ENCODE measurements at regions not wholly inside any gene's neighbourhood (a gene's known extent, or its start where the extent isn't known, plus 50 kb on each side); places are given as distances from the start of the nearest gene placed in this dataset.
A peak's percentile ranks its signal among the peaks of the same experiment; 100 is the strongest.

GRCh38 chr14:50045837-50046236 lies 70.5 kb downstream of the VCPKMT start:
- H3K36me3 ChIP-seq (ENCODE audit: control insufficient read depth in 2 of 4, insufficient read depth in 4 of 4, low read length in 3 of 4) = no peaks in the 10 kb centered on the region
- no peak overlapping the region for H3K4me3 ChIP-seq (ENCODE audit: extremely low read depth in 1 of 4, insufficient read depth in 2 of 4, low read depth in 3 of 4, low read length in 4 of 4)
- H3K79me2 ChIP-seq (ENCODE audit: control insufficient read depth in 1 of 2, insufficient read depth in 2 of 2, low read length in 2 of 2) = no peaks in the 10 kb centered on the region
- 96% methylated on average over 2 of the region's 2 CpGs; no CpG with 5 or more reads in 1 of the 2 experiments for WGBS, 2 experiments (ENCODE audit: extremely low coverage in 1 of 2, insufficient coverage in 1 of 2, insufficient read length in 1 of 2, insufficient replicate concordance in 2 of 2, low coverage in 1 of 2, low lambda C conversion rate in 2 of 2, missing lambda C conversion rate in 1 of 2)
- H3K4ac ChIP-seq (replicated peaks; ENCODE audit: insufficient read length, low read depth, low read length) = no peak overlapping the region
- no peak overlapping the region for H4K5ac ChIP-seq (ENCODE audit: insufficient read length, low read depth, low read length)
- FAIRE-seq (no peak), DNase-seq (ENCODE audit: low read depth in 1 of 2, low spot score in 2 of 2) (no peak)
- no peak overlapping the region for H2BK15ac ChIP-seq (ENCODE audit: low read length)
- H3K23ac ChIP-seq (ENCODE audit: insufficient read length) = no peak overlapping the region
- no peak overlapping the region for H3K56ac ChIP-seq (replicated peaks; ENCODE audit: insufficient read length, low read depth, low read length)
- no peaks in the 10 kb centered on the region for H3K27me3 ChIP-seq (replicated peaks in 1 of 4; ENCODE audit: control insufficient read depth in 3 of 4, extremely low read depth in 1 of 4, insufficient read depth in 3 of 4, low read length in 3 of 4)
- H3K9me3 ChIP-seq (ENCODE audit: insufficient read depth in 2 of 2, low read depth in 1 of 2, low read length in 1 of 2) = no peaks in the 10 kb centered on the region; a peak in 1 of 4 replicates
- POLR2A ChIA-PET (ENCODE audit: partially characterized antibody) = no interaction called here
- CTCF ChIA-PET (ENCODE audit: partially characterized antibody) = interaction anchor here (1.2 to 2.4 kb wide), 2 partner anchors 15 to 166 kb away, joined by 3 to 8 read pairs; no protein-coding TSS in a partner anchor
- H3K14ac ChIP-seq (ENCODE audit: insufficient read length) = no peak overlapping the region
- peak overlapping the region; percentile 13 for H4K91ac ChIP-seq (replicated peaks; ENCODE audit: insufficient read length, low read length)
- no peak overlapping the region for H4K8ac ChIP-seq (ENCODE audit: extremely low read depth, insufficient read depth, low read length)
- no peak overlapping the region for H3K4me2 ChIP-seq (ENCODE audit: insufficient read depth in 1 of 2, low read depth in 2 of 2, low read length in 2 of 2)
- H2BK12ac ChIP-seq (ENCODE audit: low read depth, low read length) = peak overlapping the region; percentile 3; the same call in 1 of the 2 replicates
- H3K4me1 ChIP-seq (replicated peaks in 1 of 4; ENCODE audit: control insufficient read depth in 3 of 4, insufficient read depth in 4 of 4, low read length in 3 of 4) = peaks cover 0 to 4% (median 1%) of the 10 kb centered on the region in 4 experiments; a peak in 2 of 7 replicates
- H2BK20ac ChIP-seq (ENCODE audit: low read length) = peak overlapping the region; percentile 1; the same call in 1 of the 2 replicates
- H3K9ac ChIP-seq (replicated peaks in 1 of 4; ENCODE audit: extremely low read depth in 1 of 4, low read depth in 3 of 4, low read length in 3 of 4) = no peak overlapping the region
- H3K27ac ChIP-seq (ENCODE audit: low read depth, low read length) = no peak overlapping the region
- peak overlapping the region; percentile 15; the same call in 1 of the 2 replicates for H3K18ac ChIP-seq (ENCODE audit: extremely low read depth, low read length)
- 0 out of 2 replicates have a peak overlapping the region, but pooled peaks have one; percentile 6 for H2AFZ ChIP-seq (ENCODE audit: low read length)
- H2BK120ac ChIP-seq (replicated peaks; ENCODE audit: low read depth, low read length) = peak overlapping the region; percentile 17
- no peaks in the 10 kb centered on the region for H3K79me1 ChIP-seq (ENCODE audit: low read depth, low read length)
- H4K20me1 ChIP-seq (replicated peaks in 1 of 2; ENCODE audit: control insufficient read depth in 1 of 2, insufficient read depth in 2 of 2, low read length in 2 of 2) = no peaks in the 10 kb centered on the region
- H3K23me2 ChIP-seq (ENCODE audit: low read depth, low read length) = no peaks in the 10 kb centered on the region
- peak overlapping the region; percentile 82; the same call in 1 of the 2 replicates for H2BK5ac ChIP-seq (ENCODE audit: low read depth, low read length)
- no peak overlapping the region; the same call in 1 of the 2 replicates for H2AK5ac ChIP-seq (ENCODE audit: low read depth, low read length)
- no peak for TF ChIP-seq NANOG (IDR thresholded peaks at IDR 0.05; ENCODE audit: insufficient read depth, low read depth, low read length, poor library complexity, severe bottlenecking)
- TF ChIP-seq JUN (IDR thresholded peaks at IDR 0.05; ENCODE audit: low read depth, low read length) = no peak
- no peak for TF ChIP-seq ATF3 (IDR thresholded peaks at IDR 0.05; ENCODE audit: insufficient read depth, low read depth, low read length)
- no peak for TF ChIP-seq BRCA1 (IDR thresholded peaks at IDR 0.05; ENCODE audit: low read depth, low read length)
- no peak for TF ChIP-seq RFX5 (IDR thresholded peaks at IDR 0.05; ENCODE audit: borderline replicate concordance, low read depth, low read length)
- no peak for TF ChIP-seq BCL11A (IDR thresholded peaks at IDR 0.05; ENCODE audit: low read depth in 2 of 2, low read length in 2 of 2)

All from H1 (cell line).